ENCODE measurements at regions not wholly inside any gene's neighbourhood (a gene's known extent, or its start where the extent isn't known, plus 50 kb on each side); places are given as distances from the start of the nearest gene placed in this dataset.
"Not testable (repeated sequence)": the region's sequence is repeated elsewhere in the genome, so short reads cannot be mapped to it uniquely, and the experiment has no call there.

GRCh38 chr14:83170165-83170564 is 1636.5 kb upstream of the SEL1L start:
- H3K27me3 Mint-ChIP-seq (ENCODE audit: low read depth), result no peaks in the 10 kb centered on the region
- no peak overlapping the region for H3K4me3 Mint-ChIP-seq
- H3K27ac Mint-ChIP-seq, result no peak overlapping the region
- no peak for TF ChIP-seq CTCF (IDR thresholded peaks at IDR 0.05; ENCODE audit: unreplicated experiment in 3 of 3)
- no peaks in the 10 kb centered on the region for H3K4me1 Mint-ChIP-seq
- no peaks in the 10 kb centered on the region for H3K36me3 Mint-ChIP-seq (ENCODE audit: low read depth)
- peaks cover 4% of the 10 kb centered on the region for H3K9me3 Mint-ChIP-seq

DNA sequence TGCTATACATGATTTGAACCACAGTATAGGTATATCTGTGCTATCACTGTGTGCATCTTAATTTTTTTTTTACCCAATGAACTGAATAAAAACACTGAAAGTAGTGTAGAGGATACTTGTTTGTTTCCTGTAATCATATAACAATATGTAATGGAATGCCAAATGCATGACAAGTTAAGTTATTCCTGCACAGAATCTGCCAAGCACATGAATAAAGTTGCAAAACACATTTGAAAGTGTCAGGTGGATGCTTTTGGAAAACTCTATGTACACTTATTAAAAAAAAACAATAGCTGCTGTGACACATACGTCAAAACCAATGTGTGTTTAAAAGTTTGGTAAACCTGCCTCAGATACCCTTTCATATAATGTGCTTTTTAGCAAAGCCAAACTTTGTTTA is 1638.1 kb upstream of the SEL1L start:
- Mint-ChIP-seq H3K36me3 (ENCODE audit: low read depth) (no peaks in the 10 kb centered on the region), H3K27ac (no peak overlapping the region), H3K4me1 (no peaks in the 10 kb centered on the region), H3K4me3 (no peak overlapping the region), H3K27me3 (ENCODE audit: low read depth) (no peaks in the 10 kb centered on the region), H3K9me3 (peaks cover 4% of the 10 kb centered on the region)
- no peak for TF ChIP-seq CTCF (IDR thresholded peaks at IDR 0.05; ENCODE audit: unreplicated experiment in 3 of 3)

DNA sequence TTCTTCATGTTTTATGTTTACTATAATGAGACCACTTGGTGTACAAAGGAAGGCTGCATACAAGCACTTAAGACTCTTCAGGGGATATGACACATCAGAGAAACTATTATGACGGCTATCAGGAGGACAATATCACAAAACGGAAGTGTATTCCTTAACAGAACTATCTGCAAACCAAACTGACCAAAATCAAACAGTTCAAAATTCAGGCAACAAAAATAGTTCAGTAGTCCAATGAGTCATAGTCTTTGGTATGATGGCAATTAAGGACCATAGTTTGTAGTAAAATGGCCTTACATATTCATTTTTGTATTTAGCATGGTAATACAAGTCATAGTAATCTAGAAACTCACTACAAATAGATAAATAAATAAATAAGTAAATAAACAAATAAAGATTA is 1638.7 kb upstream of the SEL1L start:
- TF ChIP-seq CTCF (IDR thresholded peaks at IDR 0.05; ENCODE audit: unreplicated experiment in 3 of 3), result no peak
- Mint-ChIP-seq H3K4me3 (no peak overlapping the region), H3K36me3 (ENCODE audit: low read depth) (no peaks in the 10 kb centered on the region), H3K9me3 (peaks cover 4% of the 10 kb centered on the region), H3K27me3 (ENCODE audit: low read depth) (no peaks in the 10 kb centered on the region), H3K4me1 (no peaks in the 10 kb centered on the region), H3K27ac (no peak overlapping the region)

- no peak for TF ChIP-seq CTCF (IDR thresholded peaks at IDR 0.05; ENCODE audit: unreplicated experiment in 3 of 3)
- Mint-ChIP-seq H3K27ac (no peak overlapping the region), H3K9me3 (peaks cover 4% of the 10 kb centered on the region), H3K27me3 (ENCODE audit: low read depth) (no peaks in the 10 kb centered on the region), H3K4me3 (no peak overlapping the region), H3K36me3 (ENCODE audit: low read depth) (no peaks in the 10 kb centered on the region), H3K4me1 (no peaks in the 10 kb centered on the region)
These were observed 1640.0 kb upstream of the SEL1L start for GRCh38 chr14:83173687-83174086.

- no peak for TF ChIP-seq CTCF (IDR thresholded peaks at IDR 0.05; ENCODE audit: unreplicated experiment in 3 of 3)
- Mint-ChIP-seq H3K36me3 (ENCODE audit: low read depth) (no peaks in the 10 kb centered on the region), H3K4me3 (no peak overlapping the region)
These were observed 1650.9 kb upstream of the SEL1L start for GRCh38 chr14:83184531-83184930.

GRCh38 chr14:83188311-83188710 is 1654.7 kb upstream of the SEL1L start:
- H3K27me3 Mint-ChIP-seq (ENCODE audit: low read depth); H3K27ac Mint-ChIP-seq; H3K4me1 Mint-ChIP-seq; H3K4me3 Mint-ChIP-seq; H3K36me3 Mint-ChIP-seq (ENCODE audit: low read depth): not testable (repeated sequence)
- H3K9me3 Mint-ChIP-seq, result peaks cover 11% of the 10 kb centered on the region

More at GRCh38 chr14:83184531-83184930, 1650.9 kb upstream of the SEL1L start:
- H3K27ac Mint-ChIP-seq, result no peak overlapping the region
- no peaks in the 10 kb centered on the region for H3K4me1 Mint-ChIP-seq
- peaks cover 7% of the 10 kb centered on the region for H3K27me3 Mint-ChIP-seq (ENCODE audit: low read depth)
- peaks cover 3% of the 10 kb centered on the region for H3K9me3 Mint-ChIP-seq
